NCI-H128 (cell line): ENCODE measurements at regions not wholly inside any gene's neighbourhood (a gene's known extent, or its start where the extent isn't known, plus 50 kb on each side); places are given as distances from the start of the nearest gene placed in this dataset.

ENCODE experiments used
- DNase-seq: peaks from one replicate; lab custom pipeline; 2025; ENCODE audit not compliant: unreplicated experiment; lab: John Stamatoyannopoulos, UW

- DNase-seq, result no peak
Measured at GRCh38 chr9:117548556-117548955, 133.7 kb upstream of the ASTN2 start.

GRCh38 chr9:117547904-117548303, 133.0 kb upstream of the ASTN2 start:
- DNase-seq, result no peak

- no peak for DNase-seq
Measured at GRCh38 chr9:117546894-117547678, 132.2 kb upstream of the ASTN2 start.

- DNase-seq, result no peak
Measured at GRCh38 chr9:117545846-117546245, 131.0 kb upstream of the ASTN2 start.

- DNase-seq, result no peak
Measured at GRCh38 chr9:117543089-117543488, 128.2 kb upstream of the ASTN2 start.

- no peak for DNase-seq
Measured at GRCh38 chr9:117542021-117542420, 127.2 kb upstream of the ASTN2 start.

DNA sequence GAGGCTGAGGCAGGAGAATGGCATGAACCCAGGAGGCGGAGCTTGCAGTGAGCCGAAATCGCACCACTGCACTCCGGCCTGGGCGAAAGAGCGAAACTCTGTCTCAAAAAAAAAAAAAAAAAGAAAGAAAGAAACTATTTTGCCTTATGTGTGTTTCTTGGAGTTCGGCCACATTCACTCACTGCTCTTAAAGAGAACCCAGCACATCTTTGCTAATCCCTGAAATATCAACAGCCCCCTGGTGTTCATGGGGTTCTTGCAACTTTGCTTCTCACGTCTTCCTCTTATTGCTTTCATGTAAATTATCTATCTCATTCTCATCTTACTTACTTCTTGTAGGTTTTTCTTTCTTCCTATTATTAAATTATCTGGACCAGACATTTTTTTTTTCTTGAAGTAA, 126.3 kb upstream of the ASTN2 start:
- no peak for DNase-seq

DNA sequence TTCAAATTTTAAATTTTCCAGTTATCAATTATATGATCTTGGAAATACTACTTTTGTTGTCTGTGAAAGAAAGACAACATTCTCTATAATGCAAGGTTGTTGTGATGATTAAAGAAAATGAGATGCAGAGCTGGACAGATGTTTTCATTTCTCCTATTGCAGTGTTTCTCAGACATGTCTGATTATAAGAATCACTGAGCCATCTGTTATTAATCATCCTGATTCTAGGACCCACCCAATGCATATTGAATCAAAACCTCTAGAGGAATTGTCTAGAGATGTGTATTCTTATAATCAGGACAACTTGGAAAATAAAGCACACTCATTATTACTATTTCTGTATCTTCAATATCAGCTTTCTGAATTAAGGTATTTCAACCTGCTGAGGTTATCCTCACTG, 121.1 kb upstream of the ASTN2 start:
- DNase-seq, result no peak

DNA sequence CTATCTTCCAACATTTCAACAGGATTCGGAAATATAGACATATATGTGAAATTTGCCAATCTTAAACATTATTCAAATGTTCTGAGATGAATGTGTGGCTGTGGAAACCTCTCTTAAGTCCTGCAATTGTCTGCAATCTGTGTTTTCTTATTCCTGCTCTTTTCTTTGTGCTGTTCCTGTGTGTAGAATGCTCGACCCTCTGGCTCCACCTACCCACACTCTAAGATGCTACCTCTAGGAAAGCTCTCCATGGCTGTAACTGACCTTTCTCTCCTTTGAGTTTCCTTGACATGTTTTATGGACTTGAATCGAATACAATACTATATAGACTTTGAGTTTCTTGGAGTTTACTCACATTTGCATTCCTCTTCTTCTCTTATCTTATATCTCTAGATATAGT, 120.6 kb upstream of the ASTN2 start:
- no peak for DNase-seq

GRCh38 chr9:117528225-117528624, 113.4 kb upstream of the ASTN2 start:
- DNase-seq, result no peak

DNA sequence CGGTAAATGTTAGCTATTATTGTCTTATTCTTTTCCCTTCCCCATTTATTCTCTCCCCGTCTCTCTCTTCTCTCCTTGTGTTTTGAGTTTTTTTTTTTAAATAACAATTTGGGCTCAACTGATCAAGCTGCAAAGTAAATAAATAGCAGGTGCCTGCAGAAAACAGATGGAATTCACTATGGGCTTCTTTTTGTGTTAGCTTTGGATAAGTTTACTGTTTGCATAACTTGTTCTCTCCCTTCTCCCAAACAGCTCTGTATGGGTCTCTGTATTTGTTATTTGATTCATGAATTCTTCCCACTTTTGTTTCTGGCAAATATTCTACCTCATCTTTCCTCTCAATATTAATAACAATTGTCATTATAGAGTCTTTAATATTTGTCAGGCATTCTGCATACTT, 111.8 kb upstream of the ASTN2 start:
- no peak for DNase-seq

- DNase-seq, result no peak
Measured at GRCh38 chr9:117523531-117524153, 108.8 kb upstream of the ASTN2 start.

DNA sequence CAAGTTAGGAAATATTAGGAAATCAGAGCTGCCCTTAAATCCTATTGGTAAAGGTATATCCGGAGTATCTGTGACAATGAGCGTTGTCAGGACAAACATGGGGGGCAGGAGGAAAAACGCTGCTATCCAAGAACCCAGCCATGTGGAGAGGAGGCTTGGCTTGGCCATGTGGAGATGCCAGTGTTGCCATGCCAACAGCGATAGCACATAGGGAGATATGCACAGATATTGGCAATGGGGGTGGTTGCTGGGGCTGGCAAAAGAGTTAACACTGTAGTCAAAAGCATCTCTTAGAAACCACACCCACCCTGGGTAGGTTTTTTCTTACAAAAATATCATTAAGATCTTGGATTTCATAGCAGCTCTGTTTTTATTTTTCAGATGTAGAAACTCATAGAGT, 106.4 kb upstream of the ASTN2 start:
- DNase-seq, result no peak

DNA sequence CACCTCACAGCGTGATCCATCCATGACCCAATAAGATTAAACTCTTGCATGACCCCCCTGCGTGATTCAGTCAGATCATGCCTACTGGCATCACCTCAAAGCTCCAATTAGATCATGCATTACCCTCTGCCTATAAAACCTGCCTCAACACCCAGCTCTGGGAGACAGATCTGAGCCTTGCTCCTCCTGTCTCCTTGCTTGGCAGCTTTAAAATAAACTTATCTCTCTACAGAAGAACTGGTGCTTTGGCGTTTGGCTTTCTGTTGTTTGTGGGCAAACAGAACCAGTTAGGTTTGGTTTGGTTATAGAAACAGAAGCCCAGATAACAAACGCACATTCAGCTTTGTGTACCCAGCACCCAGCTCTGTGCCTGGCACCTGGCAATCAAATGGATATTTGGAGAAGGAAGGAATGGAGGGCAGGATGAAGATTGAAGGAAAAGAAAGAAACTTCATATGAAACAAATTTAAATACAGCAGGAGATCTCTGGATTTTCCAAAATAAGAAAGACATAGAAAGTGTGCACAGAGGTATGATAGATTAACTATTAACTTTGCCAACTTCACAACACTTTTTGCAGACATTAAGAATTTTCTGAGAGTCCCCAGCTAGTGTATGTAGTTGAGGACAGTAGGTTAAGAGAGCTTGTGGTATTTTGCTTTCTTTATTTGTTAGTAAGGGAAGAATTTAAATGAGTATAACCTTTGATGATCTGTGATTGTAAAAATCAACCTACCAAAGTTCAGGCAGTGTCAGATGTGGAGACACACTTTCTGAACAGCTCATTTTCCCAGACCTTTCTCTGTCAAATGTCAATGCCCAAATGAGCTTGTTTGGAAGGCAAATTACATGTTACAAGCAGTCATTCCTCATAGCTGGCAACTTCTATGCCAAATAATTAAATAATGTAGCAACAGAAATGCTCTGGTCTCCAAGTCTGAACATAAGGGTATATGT, 102.1 kb upstream of the ASTN2 start:
- DNase-seq, result no peak

- no peak for DNase-seq
Measured at GRCh38 chr9:117511852-117512481, 97.1 kb upstream of the ASTN2 start.

DNA sequence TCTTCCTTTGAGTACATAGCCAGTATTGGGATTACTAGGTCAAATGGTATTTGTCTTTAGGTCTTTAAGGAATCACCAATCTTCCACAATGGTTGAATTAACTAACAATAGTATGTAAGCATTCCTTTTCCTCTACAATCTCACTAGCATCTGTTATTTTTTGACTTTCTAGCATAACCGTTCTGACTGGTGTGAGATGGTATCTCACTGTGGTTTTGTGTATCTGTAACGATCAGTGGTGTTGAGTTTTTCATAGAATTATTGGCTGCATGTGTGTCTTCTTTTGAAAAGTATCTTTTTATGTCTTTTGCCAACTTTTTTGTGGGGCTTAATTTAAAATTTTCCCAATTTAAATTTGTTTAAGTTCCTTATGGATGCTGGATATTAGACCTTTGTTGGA, 81.5 kb upstream of the ASTN2 start:
- no peak for DNase-seq

DNA sequence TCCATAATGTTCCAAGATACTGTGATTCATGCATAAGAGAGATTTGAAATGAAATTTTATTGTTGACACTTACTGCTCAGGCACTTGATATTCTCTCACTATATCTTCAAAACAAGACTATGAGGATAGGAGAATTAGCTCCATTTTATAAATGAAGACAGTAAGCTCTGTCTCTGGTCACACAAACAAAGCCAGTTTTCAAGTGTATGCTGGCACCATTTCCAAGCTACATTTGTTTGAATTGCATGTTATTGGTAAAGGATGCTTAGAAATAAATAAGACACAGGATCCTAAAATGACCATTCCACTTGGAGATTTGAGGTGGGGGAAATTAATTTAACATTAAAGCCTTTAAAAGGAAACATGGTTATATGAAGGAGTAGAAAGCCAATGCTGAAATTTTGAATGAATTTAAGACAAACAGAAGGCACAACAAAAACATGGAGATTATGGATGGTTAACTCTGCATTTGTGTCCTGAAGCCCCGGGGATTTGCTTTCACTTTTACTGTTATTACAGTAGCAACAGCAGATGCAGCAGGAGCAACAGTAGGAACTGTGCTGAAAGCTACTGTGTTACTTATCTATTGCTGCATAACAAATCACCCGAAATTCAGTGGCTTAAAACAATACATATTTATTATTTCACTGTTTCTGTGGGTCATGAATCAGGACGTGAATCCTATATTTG, 79.7 kb upstream of the ASTN2 start:
- DNase-seq, result no peak

DNA sequence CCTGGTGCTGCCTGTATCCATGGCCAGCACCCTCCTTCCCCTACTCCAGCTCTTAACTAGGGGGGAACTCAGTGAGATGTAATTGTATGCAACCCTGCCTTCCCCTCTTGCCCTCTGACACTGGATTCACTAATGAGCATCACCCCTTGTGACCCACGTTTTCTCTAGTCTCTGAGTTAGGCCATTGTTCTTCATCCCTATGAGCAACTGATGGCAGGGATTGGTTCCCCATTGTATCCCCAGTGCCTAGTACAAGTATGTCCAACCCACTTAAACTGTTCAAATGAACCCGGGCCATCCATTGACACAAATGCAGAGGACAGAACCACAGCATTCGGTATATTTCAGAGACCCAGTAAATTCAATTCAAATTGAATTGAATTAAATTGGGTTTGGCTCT, 77.6 kb upstream of the ASTN2 start:
- DNase-seq, result no peak

- DNase-seq, result no peak
Measured at GRCh38 chr9:117491491-117491890, 76.6 kb upstream of the ASTN2 start.

GRCh38 chr9:117490199-117490598, 75.3 kb upstream of the ASTN2 start:
- no peak for DNase-seq

DNA sequence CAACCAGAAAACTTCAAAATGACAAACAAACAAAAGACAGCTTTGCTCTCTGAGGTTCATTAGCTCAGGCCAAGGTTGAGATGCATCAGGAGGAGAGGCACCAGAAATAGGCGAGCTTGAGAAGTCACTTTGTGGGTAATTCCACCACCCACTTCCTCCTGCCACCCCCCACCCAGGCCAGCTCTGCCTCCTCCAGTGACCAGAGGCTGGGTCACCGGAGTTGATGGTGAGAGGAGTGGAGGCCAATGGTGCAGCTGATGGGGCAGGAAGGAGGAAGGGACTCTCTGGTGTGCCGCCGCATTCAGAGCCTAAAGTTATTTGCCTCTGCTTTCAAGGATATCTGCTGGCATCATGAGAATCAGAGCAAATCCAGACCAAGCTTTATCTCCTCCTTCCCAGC, 73.8 kb upstream of the ASTN2 start:
- no peak for DNase-seq
